ENCODE measurements at regions not wholly inside any gene's neighbourhood (a gene's known extent, or its start where the extent isn't known, plus 50 kb on each side); places are given as distances from the start of the nearest gene placed in this dataset.

- Histone ChIP-seq H3K4me1 (replicated peaks in 1 of 2) (no peaks in the 10 kb centered on the region), H3K4me3 (no peak overlapping the region), H3K9me3 (replicated peaks in 1 of 3) (no peaks in the 10 kb centered on the region), H3K27me3 (no peaks in the 10 kb centered on the region), H3K27ac (no peak overlapping the region), H3K36me3 (replicated peaks in 1 of 2) (no peaks in the 10 kb centered on the region)
- TF ChIP-seq POLR2A (IDR thresholded peaks at IDR 0.05) (no peak), CTCF (IDR thresholded peaks at IDR 0.05) (no peak)
- DNase-seq: no peak
- whole genome bisulfite sequencing, 4 donors: 68 to 74% (median 72%) methylated on average over 3 of the region's 3 CpGs
- intact Hi-C loops (cut with DNase I): no loop called here
Observed at GRCh38 chr5:8848997-8849594, 696.8 kb downstream of the SEMA5A start.

GRCh38 chr5:8851101-8851500 lies 694.8 kb downstream of the SEMA5A start:
- H3K27me3 ChIP-seq: no peaks in the 10 kb centered on the region
- H3K27ac ChIP-seq: no peak overlapping the region
- no peak overlapping the region for H3K4me3 ChIP-seq
- 69 to 86% (median 77%) methylated on average over 2 of the region's 2 CpGs for WGBS, 4 donors
- DNase-seq: no peak
- no peaks in the 10 kb centered on the region for H3K9me3 ChIP-seq (replicated peaks in 1 of 3)
- no peak for TF ChIP-seq CTCF (IDR thresholded peaks at IDR 0.05)
- intact Hi-C loops (cut with DNase I): no loop called here
- H3K4me1 ChIP-seq (replicated peaks in 1 of 2): no peaks in the 10 kb centered on the region
- H3K36me3 ChIP-seq (replicated peaks in 1 of 2): no peaks in the 10 kb centered on the region

- no peak for DNase-seq
- Histone ChIP-seq H3K9me3 (replicated peaks in 1 of 3) (no peaks in the 10 kb centered on the region), H3K4me3 (no peak overlapping the region), H3K4me1 (replicated peaks in 1 of 2) (no peaks in the 10 kb centered on the region), H3K27me3 (no peaks in the 10 kb centered on the region), H3K27ac (no peak overlapping the region), H3K36me3 (replicated peaks in 1 of 2) (no peaks in the 10 kb centered on the region)
- TF ChIP-seq POLR2A (IDR thresholded peaks at IDR 0.05): no peak
- TF ChIP-seq CTCF (IDR thresholded peaks at IDR 0.05): no peak
- intact Hi-C loops (cut with DNase I): no loop called here
- WGBS, 4 donors: 38 to 47% (median 42%) methylated on average over 2 of the region's 2 CpGs
Observed at GRCh38 chr5:8857051-8857450, 688.8 kb downstream of the SEMA5A start.

DNA sequence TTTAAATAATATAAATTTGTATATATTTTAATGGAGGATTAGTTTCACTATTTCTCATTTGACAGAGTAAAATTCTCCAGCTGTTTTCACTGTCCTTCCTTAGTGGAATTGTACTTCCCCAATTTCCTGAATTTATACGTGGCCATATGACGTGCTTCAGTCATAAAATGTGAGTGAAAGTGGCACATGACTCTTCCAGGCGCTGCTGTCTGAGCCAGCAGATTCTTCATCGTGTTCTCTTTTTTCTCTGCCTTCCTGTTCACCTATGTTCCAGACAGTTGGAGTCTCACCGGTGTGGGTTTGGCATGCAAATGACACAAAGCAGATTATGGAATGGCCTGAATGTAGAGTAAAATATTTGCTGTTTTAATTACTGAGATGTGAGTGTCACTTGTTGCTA lies 684.1 kb downstream of the SEMA5A start:
- H3K27me3 ChIP-seq: no peaks in the 10 kb centered on the region
- H3K36me3 ChIP-seq (replicated peaks in 1 of 2): no peaks in the 10 kb centered on the region
- 58 to 68% (median 63%) methylated on average over 5 of the region's 5 CpGs for WGBS, 4 donors
- H3K4me3 ChIP-seq: no peak overlapping the region
- H3K9me3 ChIP-seq (replicated peaks in 1 of 3): no peaks in the 10 kb centered on the region
- intact Hi-C loops (cut with DNase I): no loop called here
- no peak for DNase-seq
- no peak for TF ChIP-seq CTCF (IDR thresholded peaks at IDR 0.05)
- no peak for TF ChIP-seq POLR2A (IDR thresholded peaks at IDR 0.05)
- no peaks in the 10 kb centered on the region for H3K4me1 ChIP-seq (replicated peaks in 1 of 2)
- no peak overlapping the region for H3K27ac ChIP-seq
